ENCODE measurements at regions not wholly inside any gene's neighbourhood (a gene's known extent, or its start where the extent isn't known, plus 50 kb on each side); places are given as distances from the start of the nearest gene placed in this dataset.
A peak's percentile ranks its signal among the peaks of the same experiment; 100 is the strongest.

- H3K36me3 ChIP-seq (ENCODE audit: control insufficient read depth in 4 of 4, insufficient read depth in 3 of 4, low read depth in 1 of 4, low read length in 3 of 4): no peaks in the 10 kb centered on the region
- no peak overlapping the region for H3K4me3 ChIP-seq (ENCODE audit: low read depth in 1 of 3, low read length in 3 of 3)
- H3K27ac ChIP-seq (ENCODE audit: low read depth in 1 of 2, low read length in 2 of 2): no peak overlapping the region
- TF ChIP-seq GABPA (IDR thresholded peaks at IDR 0.05 in 1 of 2, conservative IDR thresholded peaks at IDR 0.05 in 1 of 2) (no peak), REST (IDR thresholded peaks at IDR 0.05) (peak; percentile 97), YY1 (IDR thresholded peaks at IDR 0.05) (no peak), FOXA2 (IDR thresholded peaks at IDR 0.05) (no peak), SP1 (IDR thresholded peaks at IDR 0.05) (no peak), JUND (IDR thresholded peaks at IDR 0.05) (no peak), HNF4A (conservative IDR thresholded peaks at IDR 0.05) (no peak)
- H3K4me1 ChIP-seq (ENCODE audit: control insufficient read depth in 4 of 4, insufficient read depth in 4 of 4, low read length in 3 of 4): peaks cover 0 to 3% (median 0%) of the 10 kb centered on the region in 4 donors
- no peaks in the 10 kb centered on the region for H3K9me3 ChIP-seq (ENCODE audit: control insufficient read depth in 4 of 4, low read length in 3 of 4)
- no peak overlapping the region for H3K9ac ChIP-seq (ENCODE audit: low read depth in 1 of 2, low read length in 2 of 2)
- DNase-seq (ENCODE audit: low spot score): no peak
- WGBS: 66% methylated on average over 9 of the region's 9 CpGs
- H3K27me3 ChIP-seq (ENCODE audit: control insufficient read depth in 4 of 4, insufficient read depth in 4 of 4, low read length in 3 of 4): no peaks in the 10 kb centered on the region
These were observed 55.8 kb downstream of the NAV1 start for GRCh38 chr1:201594575-201595245.

- H3K36me3 ChIP-seq (ENCODE audit: control insufficient read depth in 4 of 4, insufficient read depth in 3 of 4, low read depth in 1 of 4, low read length in 3 of 4): no peaks in the 10 kb centered on the region
- no peak for DNase-seq (ENCODE audit: low spot score)
- no peak overlapping the region for H3K4me3 ChIP-seq (ENCODE audit: low read depth in 1 of 3, low read length in 3 of 3)
- peaks cover 0 to 3% (median 0%) of the 10 kb centered on the region in 4 donors for H3K4me1 ChIP-seq (ENCODE audit: control insufficient read depth in 4 of 4, insufficient read depth in 4 of 4, low read length in 3 of 4)
- H3K9ac ChIP-seq (ENCODE audit: low read depth in 1 of 2, low read length in 2 of 2): no peak overlapping the region
- TF ChIP-seq GABPA (IDR thresholded peaks at IDR 0.05 in 1 of 2, conservative IDR thresholded peaks at IDR 0.05 in 1 of 2): no peak
- no peak for TF ChIP-seq JUND (IDR thresholded peaks at IDR 0.05)
- TF ChIP-seq ATF3 (IDR thresholded peaks at IDR 0.05): no peak
- TF ChIP-seq HNF4A (conservative IDR thresholded peaks at IDR 0.05): no peak
- TF ChIP-seq TAF1 (conservative IDR thresholded peaks at IDR 0.05): no peak
- no peak for TF ChIP-seq MAX (IDR thresholded peaks at IDR 0.05)
- no peak for TF ChIP-seq RAD21 (IDR thresholded peaks at IDR 0.05)
- TF ChIP-seq REST (IDR thresholded peaks at IDR 0.05): no peak
- H3K9me3 ChIP-seq (ENCODE audit: control insufficient read depth in 4 of 4, low read length in 3 of 4): no peaks in the 10 kb centered on the region
- H3K27me3 ChIP-seq (ENCODE audit: control insufficient read depth in 4 of 4, insufficient read depth in 4 of 4, low read length in 3 of 4): no peaks in the 10 kb centered on the region
- WGBS: 82% methylated on average over 4 of the region's 4 CpGs
- no peak overlapping the region for H3K27ac ChIP-seq (ENCODE audit: low read depth in 1 of 2, low read length in 2 of 2)
These were observed 56.5 kb downstream of the NAV1 start for GRCh38 chr1:201595381-201595780.

All from liver (tissue), 7 donors.